Embryonic facial prominence (tissue), 1 donor: ENCODE measurements at regions not wholly inside any gene's neighbourhood (a gene's known extent, or its start where the extent isn't known, plus 50 kb on each side); places are given as distances from the start of the nearest gene placed in this dataset.
A peak's percentile ranks its signal among the peaks of the same experiment; 100 is the strongest.

ENCODE experiments used
- DNase-seq: peaks from one replicate; pipeline ENCODE4 v3.0.0-alpha.2; 2016; ENCODE audit errors: extremely low spot score

- DNase-seq, result no peak
Measured at GRCh38 chr14:55734731-55735130, 154.7 kb downstream of the KTN1 start.

GRCh38 chr14:55739967-55740648, 160.1 kb downstream of the KTN1 start:
- DNase-seq, result no peak

- no peak for DNase-seq
Measured at GRCh38 chr14:55740649-55740989, 160.6 kb downstream of the KTN1 start.

GRCh38 chr14:55741240-55741639, 161.2 kb downstream of the KTN1 start:
- no peak for DNase-seq

- DNase-seq, result no peak
Measured at GRCh38 chr14:55743551-55743950, 163.5 kb downstream of the KTN1 start.

- DNase-seq, result no peak
Measured at GRCh38 chr14:55744321-55744720, 164.3 kb downstream of the KTN1 start.

GRCh38 chr14:55745906-55746305, 165.9 kb downstream of the KTN1 start:
- no peak for DNase-seq

- DNase-seq, result no peak
Measured at GRCh38 chr14:55746558-55746957, 166.6 kb downstream of the KTN1 start.

- DNase-seq, result no peak
Measured at GRCh38 chr14:55747186-55747585, 167.2 kb downstream of the KTN1 start.

GRCh38 chr14:55749201-55749812, 169.3 kb downstream of the KTN1 start:
- no peak for DNase-seq

- no peak for DNase-seq
Measured at GRCh38 chr14:55749946-55750345, 169.9 kb downstream of the KTN1 start.

- DNase-seq, result no peak
Measured at GRCh38 chr14:55752580-55753390, 172.8 kb downstream of the KTN1 start.

GRCh38 chr14:55754471-55754870, 174.5 kb downstream of the KTN1 start:
- DNase-seq, result no peak

- DNase-seq, result no peak
Measured at GRCh38 chr14:55754871-55755270, 174.9 kb downstream of the KTN1 start.

GRCh38 chr14:55756078-55756477, 176.1 kb downstream of the KTN1 start:
- DNase-seq, result no peak

GRCh38 chr14:55756557-55756956, 176.6 kb downstream of the KTN1 start:
- no peak for DNase-seq

GRCh38 chr14:55758796-55759195, 178.8 kb downstream of the KTN1 start:
- no peak for DNase-seq

GRCh38 chr14:55760789-55761566, 181.0 kb downstream of the KTN1 start:
- DNase-seq, result peak; percentile 13

- no peak for DNase-seq
Measured at GRCh38 chr14:55761651-55762050, 181.6 kb downstream of the KTN1 start.

GRCh38 chr14:55762595-55763232, 182.7 kb downstream of the KTN1 start:
- no peak for DNase-seq

- DNase-seq, result no peak
Measured at GRCh38 chr14:55764784-55765183, 184.8 kb downstream of the KTN1 start.

- DNase-seq, result no peak
Measured at GRCh38 chr14:55766071-55766470, 186.1 kb downstream of the KTN1 start.
